NB4 (cell line): ENCODE measurements at regions not wholly inside any gene's neighbourhood (a gene's known extent, or its start where the extent isn't known, plus 50 kb on each side); places are given as distances from the start of the nearest gene placed in this dataset.

Experiments
- CTCF ChIP-seq: IDR thresholded peaks from one replicate; pipeline ENCODE4 v1.5.1; 2012; ENCODE audit warnings: low read depth, low read length
- POLR2A ChIP-seq: IDR thresholded peaks from 2 replicates; pipeline ENCODE4 v1.6.1; 2011; ENCODE audit warnings: mild to moderate bottlenecking; ENCODE audit not compliant: insufficient read length; ENCODE audit errors: extremely low read depth

GRCh38 chr4:188452097-188452496 is 312.9 kb downstream of the TRIML1 start:
- TF ChIP-seq CTCF (no peak), POLR2A (no peak)
